ENCODE measurements at regions not wholly inside any gene's neighbourhood (a gene's known extent, or its start where the extent isn't known, plus 50 kb on each side); places are given as distances from the start of the nearest gene placed in this dataset.

DNA sequence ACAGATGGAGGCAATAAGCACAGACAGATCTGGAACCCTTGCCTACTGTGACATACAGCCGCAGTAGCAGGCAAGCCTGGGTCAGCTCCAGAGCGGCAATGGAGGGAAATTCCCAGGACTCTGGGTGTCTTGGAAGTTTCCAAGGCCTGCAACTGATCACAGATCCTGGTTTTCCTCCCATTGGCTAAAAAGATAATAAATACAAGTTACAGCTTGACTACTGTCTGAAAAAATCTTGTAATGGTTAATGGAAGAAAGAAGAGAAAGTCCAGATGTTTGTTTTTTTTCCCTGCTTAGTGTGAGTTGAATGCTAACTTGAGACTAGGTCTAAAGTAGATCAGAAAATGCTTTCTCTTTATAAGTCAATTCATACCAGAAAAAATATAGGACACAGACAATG lies 307.6 kb downstream of the ALDH8A1 start:
- DNase-seq: no peak

DNA sequence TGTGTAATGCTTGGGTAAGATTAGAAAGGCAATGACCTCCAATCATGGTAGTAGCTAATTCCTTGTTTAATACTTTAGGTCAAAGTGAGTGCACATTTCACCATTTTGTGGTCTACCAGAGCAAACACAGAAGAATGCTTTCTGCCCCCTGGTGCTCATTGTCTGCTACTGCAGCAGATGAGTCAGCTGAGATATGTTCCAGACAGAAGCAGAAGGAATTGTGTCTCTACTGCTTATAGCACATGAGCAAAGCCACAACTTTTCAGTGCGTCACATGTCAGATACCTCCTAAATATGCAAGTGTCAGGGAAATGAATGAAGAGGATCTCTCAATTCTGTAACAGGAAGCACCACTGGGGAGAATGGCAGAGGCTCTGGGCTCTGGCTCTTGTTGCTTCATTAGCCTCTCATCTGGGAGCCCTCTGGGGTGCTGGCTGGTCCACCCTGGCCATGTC lies 308.9 kb downstream of the ALDH8A1 start:
- peak in 45 of 56 donors; percentile 14 to 92 (median 52) for DNase-seq

GRCh38 chr6:134640229-134640628 lies 309.7 kb downstream of the ALDH8A1 start:
- DNase-seq: no peak

GRCh38 chr6:134637847-134638437 lies 312.0 kb downstream of the ALDH8A1 start:
- no peak for DNase-seq

DNA sequence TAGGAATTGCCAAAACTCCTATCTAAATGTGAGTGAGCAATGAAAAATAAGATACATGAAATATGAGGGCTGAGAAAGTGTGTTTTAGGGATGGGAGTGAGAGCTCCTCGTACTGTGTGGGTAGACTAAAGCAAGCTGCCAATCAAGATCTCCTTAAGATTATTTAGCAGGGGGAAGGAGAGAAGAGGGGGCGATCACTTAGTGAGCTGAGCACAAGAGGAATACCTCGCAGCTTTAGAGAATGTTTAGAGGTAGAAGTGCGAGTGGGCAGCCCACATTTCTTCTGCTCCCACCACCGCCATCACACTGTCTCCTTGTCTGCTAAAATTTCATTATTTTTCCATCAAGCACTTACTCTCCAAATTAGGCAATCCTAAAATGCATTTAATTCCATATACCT lies 312.6 kb downstream of the ALDH8A1 start:
- peak in 2 of 56 donors; percentile 14 to 22 for DNase-seq

- DNase-seq: peak in 2 of 56 donors; percentile 32 to 52
Observed at GRCh38 chr6:134636186-134636799, 313.6 kb downstream of the ALDH8A1 start.

DNA sequence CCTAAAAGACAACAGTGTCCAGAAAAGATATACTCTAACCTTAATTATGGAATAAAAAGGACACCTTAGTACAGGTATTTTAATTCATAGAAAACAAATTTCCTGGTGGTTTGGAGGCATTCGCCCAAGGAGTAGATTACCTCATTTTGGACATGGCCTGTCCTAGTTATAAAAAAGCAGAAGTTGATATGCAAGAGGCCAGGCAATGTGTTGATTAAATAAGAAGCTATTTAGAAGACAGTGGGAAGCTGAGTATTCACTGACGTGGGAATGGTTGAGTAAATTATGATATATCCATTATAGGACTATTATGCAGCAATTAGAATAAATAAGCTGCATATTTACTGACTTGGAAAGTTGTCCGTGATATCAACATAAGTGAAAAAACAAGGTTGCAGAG lies 314.9 kb downstream of the ALDH8A1 start:
- no peak for DNase-seq

DNA sequence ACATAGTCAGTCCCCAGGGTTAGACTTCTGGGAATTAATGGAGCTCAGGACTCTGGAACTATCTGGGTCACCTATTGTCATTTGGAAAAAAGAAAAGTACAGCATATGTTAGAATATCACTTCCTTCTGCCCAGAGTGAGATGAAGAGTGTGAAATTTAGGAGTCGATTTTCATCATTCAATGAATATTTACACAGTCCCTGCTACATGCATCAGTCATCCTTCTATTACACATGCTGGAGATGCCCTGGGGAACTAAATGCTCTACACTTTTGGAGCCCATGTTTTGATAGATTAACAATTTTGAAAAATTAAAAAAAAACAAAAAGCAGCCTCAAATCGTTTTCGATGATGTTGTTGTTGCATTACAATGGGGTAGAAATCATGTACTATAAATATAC lies 315.4 kb downstream of the ALDH8A1 start:
- DNase-seq: no peak

GRCh38 chr6:134632982-134633940 lies 315.3 kb upstream of the SGK1 start:
- peak in 4 of 56 donors; percentile 7 to 38 (median 26) for DNase-seq

DNA sequence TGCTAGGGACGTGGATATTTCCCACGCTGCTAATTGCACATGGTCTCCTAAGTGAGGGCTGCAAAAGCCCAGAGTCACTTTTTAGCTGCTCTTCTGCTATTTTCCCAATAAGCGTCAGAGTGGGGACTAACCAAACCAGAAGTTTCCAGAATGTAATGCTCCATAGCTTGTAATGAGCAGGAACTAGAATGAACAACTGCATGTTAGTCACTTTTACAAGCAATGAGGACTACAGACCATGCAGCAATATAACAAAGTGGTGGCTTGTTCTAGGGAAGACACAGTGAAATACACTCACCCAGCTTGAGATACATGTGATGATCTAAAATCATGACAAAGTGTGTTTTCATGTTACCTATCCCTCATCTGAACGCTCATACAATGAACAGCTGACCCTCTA lies 314.1 kb upstream of the SGK1 start:
- DNase-seq: no peak

DNA sequence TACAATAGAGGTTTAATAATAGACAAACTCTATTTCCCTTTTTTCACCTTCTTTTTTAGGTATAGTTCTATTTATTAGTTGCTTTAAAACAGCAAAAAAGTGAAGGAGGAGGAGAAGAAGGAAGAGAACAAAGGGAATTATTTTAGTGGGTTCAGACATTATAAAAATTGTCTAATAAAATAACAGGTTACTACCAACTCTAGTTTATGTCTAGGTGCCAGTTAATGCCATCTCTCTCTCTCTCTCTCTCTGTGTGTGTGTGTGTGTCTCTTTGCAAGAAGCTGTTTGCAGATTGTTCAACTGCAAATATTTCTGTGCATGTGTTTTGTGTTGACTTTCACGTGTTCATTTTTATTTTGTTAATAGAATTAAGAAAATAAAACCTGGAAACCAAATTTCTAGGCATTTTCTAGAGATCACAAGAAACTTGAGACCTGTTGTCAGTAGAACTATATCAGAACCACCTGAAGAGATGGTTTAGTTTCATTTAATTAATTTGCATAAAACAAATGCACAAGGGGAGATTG lies 313.5 kb upstream of the SGK1 start:
- DNase-seq: no peak

DNA sequence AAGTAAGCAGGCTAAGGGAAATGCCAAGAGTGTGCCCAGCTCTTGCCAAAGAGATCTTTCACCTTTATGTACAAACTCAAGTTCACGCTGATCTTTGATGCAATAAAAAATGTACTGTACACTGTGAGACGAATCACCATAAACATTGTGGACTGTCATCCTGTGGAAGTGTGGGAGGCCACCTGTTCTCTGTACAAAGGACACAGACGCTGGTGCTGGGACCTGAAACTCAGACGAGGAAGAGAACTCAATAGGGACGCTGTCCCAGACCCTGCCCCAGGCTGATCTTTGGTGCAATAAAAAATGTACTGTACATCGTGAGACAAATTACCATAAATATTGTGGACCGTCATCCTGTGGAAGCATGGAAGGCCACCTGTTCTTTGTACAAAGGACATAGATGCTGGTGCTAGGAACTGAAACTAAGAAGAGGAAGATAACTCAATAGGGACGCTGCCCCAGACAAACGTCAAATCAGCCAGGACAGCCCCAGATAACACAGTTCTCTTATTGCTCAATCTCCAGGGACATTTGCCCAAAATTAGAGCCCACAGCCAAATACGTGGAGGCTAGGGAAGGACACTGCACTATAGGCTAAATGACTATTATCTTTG lies 312.7 kb upstream of the SGK1 start:
- peak in 16 of 56 donors; percentile 8 to 65 (median 30) for DNase-seq

GRCh38 chr6:134628154-134628553 lies 310.2 kb upstream of the SGK1 start:
- DNase-seq: no peak

DNA sequence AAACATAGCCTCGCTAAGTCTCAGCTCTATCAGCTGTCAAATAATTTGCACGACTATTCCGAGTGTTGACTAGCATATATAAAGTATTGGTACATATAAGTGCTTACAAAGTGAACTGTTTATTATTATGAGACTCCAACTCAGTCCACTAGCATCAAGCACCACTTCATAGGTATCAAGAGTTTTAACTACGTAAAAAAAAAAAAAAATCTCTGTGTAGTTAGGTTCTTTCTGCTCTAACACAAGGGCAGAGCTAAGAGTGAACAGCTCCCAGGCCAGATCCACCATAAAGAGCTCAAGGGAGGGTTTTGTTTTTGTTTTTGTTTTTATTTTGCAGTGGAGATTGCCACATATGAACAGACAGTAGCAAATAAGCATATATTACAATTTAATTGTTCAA lies 309.8 kb upstream of the SGK1 start:
- no peak for DNase-seq

GRCh38 chr6:134626589-134626988 lies 308.7 kb upstream of the SGK1 start:
- DNase-seq: no peak

DNA sequence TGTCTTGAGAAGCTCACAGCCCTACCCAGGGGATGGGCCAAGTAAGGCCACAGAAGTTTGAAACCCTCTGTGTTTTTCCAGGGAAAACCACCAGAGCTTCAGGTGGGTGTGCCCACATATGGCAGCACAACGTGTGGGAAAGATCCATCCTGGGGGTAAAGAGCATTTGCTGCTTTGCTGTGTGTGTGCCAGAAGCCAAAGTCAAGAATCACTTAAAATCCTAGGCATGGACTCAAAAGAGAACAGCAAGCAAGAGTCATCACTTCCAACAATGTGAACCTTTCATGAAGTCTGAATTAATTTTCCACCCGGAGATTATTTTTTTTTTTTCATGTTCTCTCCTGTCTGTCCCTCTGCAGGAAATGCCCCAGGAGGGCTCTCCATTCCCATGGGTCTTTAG lies 308.2 kb upstream of the SGK1 start:
- DNase-seq: no peak

DNA sequence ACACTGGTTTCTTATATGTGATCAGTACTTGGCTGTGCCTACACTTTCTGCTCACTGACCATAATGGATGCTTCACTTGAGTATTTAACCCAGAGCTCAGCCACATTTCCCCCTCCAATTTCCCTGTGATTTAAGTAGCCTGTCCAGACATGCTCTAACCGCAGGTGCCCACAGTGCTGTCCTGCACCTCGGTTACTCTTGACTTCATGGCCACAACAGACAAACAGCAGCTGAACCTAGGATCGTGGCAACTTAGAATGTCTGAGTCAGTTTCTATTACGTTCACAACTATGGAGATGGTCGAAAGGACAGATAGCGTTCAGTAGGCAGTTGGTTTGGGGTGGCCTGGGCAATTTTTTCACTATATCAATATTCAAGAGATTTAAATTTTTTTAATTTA lies 306.9 kb upstream of the SGK1 start:
- DNase-seq: no peak

- DNase-seq: no peak
Observed at GRCh38 chr6:134623401-134623800, 305.5 kb upstream of the SGK1 start.

DNA sequence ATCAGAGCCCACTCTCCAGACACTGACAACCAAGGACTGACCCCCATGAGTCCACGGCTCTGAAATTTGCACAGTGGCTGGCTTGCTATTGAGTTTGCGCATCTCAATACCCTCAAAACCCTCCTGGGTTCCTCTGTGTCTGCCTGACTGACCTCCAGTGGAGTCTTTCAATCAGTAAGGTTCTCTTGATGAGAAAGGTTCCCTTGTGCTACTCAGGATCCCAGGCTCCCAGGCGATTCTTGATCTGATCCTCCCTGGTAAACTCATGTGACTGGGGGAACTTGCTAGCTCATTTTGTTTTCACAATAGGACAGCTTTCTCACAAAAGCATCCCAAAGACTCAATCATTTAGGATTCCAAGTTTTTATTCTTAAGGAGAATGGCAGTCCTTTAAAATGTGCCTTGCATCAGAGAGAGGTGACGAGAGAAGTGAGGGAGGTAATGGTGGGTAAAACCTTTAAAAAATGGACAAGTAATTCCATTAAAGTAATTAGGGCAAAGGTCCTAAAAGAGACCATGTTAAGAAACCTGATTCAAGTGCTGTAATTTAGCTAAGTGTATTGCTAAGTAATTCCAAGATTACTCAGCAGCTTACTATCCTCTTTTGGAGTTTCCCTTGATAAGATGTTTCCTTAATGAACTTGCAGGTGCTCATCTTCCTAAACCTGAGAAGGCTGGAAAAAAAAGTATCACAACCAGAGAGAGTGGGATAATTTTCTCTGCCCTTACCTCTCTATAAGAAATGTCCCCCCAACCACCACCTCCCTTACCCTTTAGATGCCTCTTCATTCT lies 304.7 kb upstream of the SGK1 start:
- no peak for DNase-seq

- DNase-seq: no peak
Observed at GRCh38 chr6:134621858-134622257, 303.9 kb upstream of the SGK1 start.

DNA sequence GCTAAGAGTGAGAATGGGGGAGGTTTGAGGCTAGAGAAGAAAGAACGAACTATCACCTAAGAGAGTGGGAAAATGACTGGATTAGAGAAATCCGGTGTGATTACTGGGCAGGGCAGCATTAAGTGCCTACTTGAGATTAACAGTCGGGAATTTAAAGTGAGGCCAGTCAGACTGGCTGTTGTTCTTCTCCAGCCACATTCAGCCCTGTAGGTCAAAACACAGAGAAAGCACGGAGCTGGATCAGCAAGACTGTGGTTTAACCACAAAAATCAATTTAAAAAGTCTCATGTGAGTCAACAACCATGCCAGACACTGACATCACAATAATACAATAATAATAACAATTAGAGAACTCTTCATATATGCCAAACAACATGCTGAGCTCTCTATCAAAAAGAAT lies 301.9 kb upstream of the SGK1 start:
- no peak for DNase-seq
